HEK293T (cell line): ENCODE measurements at regions not wholly inside any gene's neighbourhood (a gene's known extent, or its start where the extent isn't known, plus 50 kb on each side); places are given as distances from the start of the nearest gene placed in this dataset.

Experiments used
- ARNT ChIP-seq: fragments of 450-650 bp; IDR thresholded peaks from 2 replicates; pipeline ENCODE4 v1.6.1; 2017; ENCODE audit warnings: mild to moderate bottlenecking
- BHLHE40 ChIP-seq: fragments of 450-650 bp; IDR thresholded peaks from 2 replicates; pipeline ENCODE4 v1.6.1; 2016; ENCODE audit warnings: mild to moderate bottlenecking, moderate library complexity, borderline replicate concordance
- CTBP1 ChIP-seq: fragments of 450-650 bp; IDR thresholded peaks from 2 replicates; pipeline ENCODE4 v1.6.1; 2016; ENCODE audit warnings: borderline replicate concordance
- ELF4 ChIP-seq: fragments of 450-650 bp; IDR thresholded peaks from 2 replicates; pipeline ENCODE4 v1.6.1; 2017; ENCODE audit warnings: antibody characterized with exemption
- FOXA1 ChIP-seq: fragments of 450-650 bp; IDR thresholded peaks from 2 replicates; pipeline ENCODE4 v1.6.1; 2016; ENCODE audit warnings: mild to moderate bottlenecking
- FOXK2 ChIP-seq: fragments of 450-650 bp; IDR thresholded peaks from 2 replicates; pipeline ENCODE4 v1.6.1; 2016; ENCODE audit warnings: mild to moderate bottlenecking
- FOXM1 ChIP-seq: fragments of 450-650 bp; IDR thresholded peaks from 2 replicates; pipeline ENCODE4 v1.6.1; 2017; ENCODE audit warnings: mild to moderate bottlenecking, borderline replicate concordance
- SP1 ChIP-seq: fragments of 450-650 bp; IDR thresholded peaks from 2 replicates; pipeline ENCODE4 v1.6.1; 2017
- SUZ12 ChIP-seq: fragments of 450-650 bp; IDR thresholded peaks from 2 replicates; pipeline ENCODE4 v1.6.1; 2016; ENCODE audit warnings: mild to moderate bottlenecking
- TF ChIP-seq, protein P1 (sequence below): fragments of 450-650 bp; IDR thresholded peaks from 2 replicates; pipeline ENCODE4 v1.6.1; 2016

DNA sequence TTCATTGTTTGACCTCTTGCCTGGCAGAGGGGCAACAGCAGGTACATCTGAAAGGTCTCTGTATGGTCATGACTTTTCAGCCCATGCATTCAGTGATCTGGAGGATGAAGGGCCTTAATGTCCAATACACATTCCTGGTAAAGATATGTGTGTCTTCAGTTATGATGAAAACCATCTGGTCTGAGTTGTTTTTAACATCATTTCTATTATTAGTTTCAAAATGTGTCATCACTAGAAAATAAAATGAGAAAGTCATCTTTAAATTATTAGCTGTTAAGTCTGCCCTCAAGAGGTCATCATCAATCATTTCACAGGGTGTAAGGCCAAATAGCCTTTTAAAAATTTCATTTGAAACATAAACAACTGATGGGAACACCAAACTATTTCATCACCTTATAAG lies 92.1 kb upstream of the PLSCR4 start:
- TF ChIP-seq BHLHE40: no peak
- TF ChIP-seq SUZ12: no peak
- TF ChIP-seq FOXM1: no peak
- TF ChIP-seq, protein P1, sequence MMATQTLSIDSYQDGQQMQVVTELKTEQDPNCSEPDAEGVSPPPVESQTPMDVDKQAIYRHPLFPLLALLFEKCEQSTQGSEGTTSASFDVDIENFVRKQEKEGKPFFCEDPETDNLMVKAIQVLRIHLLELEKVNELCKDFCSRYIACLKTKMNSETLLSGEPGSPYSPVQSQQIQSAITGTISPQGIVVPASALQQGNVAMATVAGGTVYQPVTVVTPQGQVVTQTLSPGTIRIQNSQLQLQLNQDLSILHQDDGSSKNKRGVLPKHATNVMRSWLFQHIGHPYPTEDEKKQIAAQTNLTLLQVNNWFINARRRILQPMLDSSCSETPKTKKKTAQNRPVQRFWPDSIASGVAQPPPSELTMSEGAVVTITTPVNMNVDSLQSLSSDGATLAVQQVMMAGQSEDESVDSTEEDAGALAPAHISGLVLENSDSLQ: no peak
- TF ChIP-seq SP1: no peak
- TF ChIP-seq CTBP1: no peak
- TF ChIP-seq FOXA1: no peak
- no peak for TF ChIP-seq ELF4
- TF ChIP-seq ARNT: no peak
- TF ChIP-seq FOXK2: no peak
